ENCODE measurements at regions not wholly inside any gene's neighbourhood (a gene's known extent, or its start where the extent isn't known, plus 50 kb on each side); places are given as distances from the start of the nearest gene placed in this dataset.

DNA sequence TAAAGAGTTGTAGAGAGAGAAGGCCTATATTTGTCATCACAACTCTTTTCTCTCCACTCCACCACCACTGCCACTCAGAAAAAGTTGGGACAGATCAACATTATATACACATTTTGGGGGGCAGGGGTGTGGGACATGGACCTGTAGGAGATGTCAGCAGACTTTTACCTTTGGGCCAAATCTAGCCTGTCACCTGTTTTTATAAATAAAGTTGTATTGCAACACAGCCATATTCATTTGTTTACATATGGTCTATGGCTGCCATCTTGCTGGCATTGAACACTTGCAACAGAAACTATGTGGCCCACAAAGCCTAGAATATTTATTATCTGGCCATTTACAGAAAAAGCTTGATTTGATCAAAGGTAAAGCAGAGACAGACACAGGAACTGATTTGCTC lies 250.7 kb downstream of the BTG1 start:
- BruUV-seq (replicated peaks): no TSS peak

GRCh38 chr12:91893476-91893875 lies 252.2 kb downstream of the BTG1 start:
- H3K4me3 ChIP-seq (ENCODE audit: low read depth in 2 of 2, low read length in 2 of 2): no peak overlapping the region
- in situ Hi-C loops (cut with HindIII; ENCODE audit: low pct_unique_long_range_greater_than_20kb, low sequenced_read_pairs): no loop called here
- TF ChIP-seq SIN3A (IDR thresholded peaks at IDR 0.05; ENCODE audit: borderline replicate concordance, insufficient read depth, low read depth, low read length): no peak
- BruUV-seq (replicated peaks): no TSS peak
- no peaks in the 10 kb centered on the region for H3K4me1 ChIP-seq (ENCODE audit: control insufficient read depth, insufficient read depth, low read length)
- ATAC-seq (no peak), DNase-seq (ENCODE audit: low read depth, low spot score) (no peak)
- H3K36me3 ChIP-seq (ENCODE audit: control insufficient read depth, insufficient read depth, low read length): no peaks in the 10 kb centered on the region
- H3K9me3 ChIP-seq (ENCODE audit: control insufficient read depth, insufficient read depth, low read depth, low read length): no peaks in the 10 kb centered on the region
- H3K27me3 ChIP-seq (ENCODE audit: control insufficient read depth, insufficient read depth, low read length): no peaks in the 10 kb centered on the region; the same call in 1 of the 2 replicates
- ChIA-PET POLR2A (no interaction called here), CTCF (no interaction called here)
- H3K27ac ChIP-seq (ENCODE audit: low read length): no peak overlapping the region
- intact Hi-C loops (cut with micrococcal nuclease; ENCODE audit: unreplicated experiment): no loop called here

More for the DNA sequence above, 250.7 kb downstream of the BTG1 start:
- no peak overlapping the region for H3K4me3 ChIP-seq (ENCODE audit: low read depth in 2 of 2, low read length in 2 of 2)
- H3K4me1 ChIP-seq (ENCODE audit: control insufficient read depth, insufficient read depth, low read length): no peaks in the 10 kb centered on the region
- CTCF ChIA-PET: no interaction called here
- in situ Hi-C loops (cut with HindIII; ENCODE audit: low pct_unique_long_range_greater_than_20kb, low sequenced_read_pairs) (no loop called here), intact Hi-C loops (cut with micrococcal nuclease; ENCODE audit: unreplicated experiment) (no loop called here)
- ATAC-seq (no peak), DNase-seq (ENCODE audit: low read depth, low spot score) (no peak)
- no peaks in the 10 kb centered on the region; the same call in 1 of the 2 replicates for H3K27me3 ChIP-seq (ENCODE audit: control insufficient read depth, insufficient read depth, low read length)
- no peaks in the 10 kb centered on the region for H3K36me3 ChIP-seq (ENCODE audit: control insufficient read depth, insufficient read depth, low read length)
- POLR2A ChIA-PET: no interaction called here
- no peaks in the 10 kb centered on the region for H3K9me3 ChIP-seq (ENCODE audit: control insufficient read depth, insufficient read depth, low read depth, low read length)
- TF ChIP-seq, protein P1, sequence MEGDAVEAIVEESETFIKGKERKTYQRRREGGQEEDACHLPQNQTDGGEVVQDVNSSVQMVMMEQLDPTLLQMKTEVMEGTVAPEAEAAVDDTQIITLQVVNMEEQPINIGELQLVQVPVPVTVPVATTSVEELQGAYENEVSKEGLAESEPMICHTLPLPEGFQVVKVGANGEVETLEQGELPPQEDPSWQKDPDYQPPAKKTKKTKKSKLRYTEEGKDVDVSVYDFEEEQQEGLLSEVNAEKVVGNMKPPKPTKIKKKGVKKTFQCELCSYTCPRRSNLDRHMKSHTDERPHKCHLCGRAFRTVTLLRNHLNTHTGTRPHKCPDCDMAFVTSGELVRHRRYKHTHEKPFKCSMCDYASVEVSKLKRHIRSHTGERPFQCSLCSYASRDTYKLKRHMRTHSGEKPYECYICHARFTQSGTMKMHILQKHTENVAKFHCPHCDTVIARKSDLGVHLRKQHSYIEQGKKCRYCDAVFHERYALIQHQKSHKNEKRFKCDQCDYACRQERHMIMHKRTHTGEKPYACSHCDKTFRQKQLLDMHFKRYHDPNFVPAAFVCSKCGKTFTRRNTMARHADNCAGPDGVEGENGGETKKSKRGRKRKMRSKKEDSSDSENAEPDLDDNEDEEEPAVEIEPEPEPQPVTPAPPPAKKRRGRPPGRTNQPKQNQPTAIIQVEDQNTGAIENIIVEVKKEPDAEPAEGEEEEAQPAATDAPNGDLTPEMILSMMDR (IDR thresholded peaks at IDR 0.05): no peak
- H3K27ac ChIP-seq (ENCODE audit: low read length): no peak overlapping the region

DNA sequence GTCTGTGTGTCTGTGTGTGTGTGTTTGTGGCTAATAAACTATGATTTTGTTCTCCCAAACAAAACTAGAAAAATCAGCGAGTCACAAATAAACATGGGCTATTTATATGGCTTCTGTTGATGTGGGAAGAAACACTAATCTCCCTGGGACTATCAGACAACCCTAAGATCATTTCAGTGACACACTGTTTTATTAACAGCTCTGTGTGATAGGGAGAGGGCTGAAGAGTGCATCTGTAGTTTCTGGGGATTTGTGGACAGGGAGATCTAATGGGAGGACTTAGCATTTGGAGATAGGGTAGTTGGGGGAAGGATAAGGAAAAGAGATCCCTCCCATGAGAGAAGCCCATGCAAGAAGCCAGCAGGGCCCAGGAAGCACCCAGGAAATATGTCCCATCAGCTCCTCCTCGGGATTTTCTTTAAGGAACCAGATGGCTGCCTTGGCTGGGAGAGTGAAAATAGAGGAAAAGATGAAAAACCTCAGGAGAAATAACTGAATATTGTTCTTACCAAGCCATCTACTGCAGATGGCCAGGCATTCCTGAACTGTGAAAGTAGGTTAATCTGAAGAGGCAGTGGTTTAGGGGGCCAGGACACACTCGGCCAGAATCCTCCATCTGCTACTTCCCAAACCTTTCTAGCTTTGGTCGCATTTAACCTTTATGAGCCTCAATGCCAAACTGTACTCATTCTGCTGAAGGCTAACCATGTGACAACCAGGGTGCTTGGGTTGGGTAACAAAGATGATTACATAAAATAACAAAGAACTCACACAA lies 253.4 kb downstream of the BTG1 start:
- in situ Hi-C loops (cut with HindIII; ENCODE audit: low pct_unique_long_range_greater_than_20kb, low sequenced_read_pairs): no loop called here
- H3K27ac ChIP-seq (ENCODE audit: low read length): no peak overlapping the region
- no TSS peak for BruUV-seq (replicated peaks)

More for the DNA sequence above, 253.4 kb downstream of the BTG1 start:
- POLR2A ChIA-PET: no interaction called here
- no peak for ATAC-seq
- H3K27me3 ChIP-seq (ENCODE audit: control insufficient read depth, insufficient read depth, low read length): no peaks in the 10 kb centered on the region; the same call in 1 of the 2 replicates
- H3K36me3 ChIP-seq (ENCODE audit: control insufficient read depth, insufficient read depth, low read length): no peaks in the 10 kb centered on the region
- no peak overlapping the region for H3K4me3 ChIP-seq (ENCODE audit: low read depth in 2 of 2, low read length in 2 of 2)
- no peak for DNase-seq (ENCODE audit: low read depth, low spot score)
- TF ChIP-seq TCF7L2 (IDR thresholded peaks at IDR 0.05; ENCODE audit: low read depth, low read length) (no peak), SIN3A (IDR thresholded peaks at IDR 0.05; ENCODE audit: borderline replicate concordance, insufficient read depth, low read depth, low read length) (no peak), POLR2AphosphoS5 (IDR thresholded peaks at IDR 0.05; ENCODE audit: low read depth, low read length) (no peak)
- TF ChIP-seq, protein P1 (IDR thresholded peaks at IDR 0.05): no peak
- TF ChIP-seq, protein P2, sequence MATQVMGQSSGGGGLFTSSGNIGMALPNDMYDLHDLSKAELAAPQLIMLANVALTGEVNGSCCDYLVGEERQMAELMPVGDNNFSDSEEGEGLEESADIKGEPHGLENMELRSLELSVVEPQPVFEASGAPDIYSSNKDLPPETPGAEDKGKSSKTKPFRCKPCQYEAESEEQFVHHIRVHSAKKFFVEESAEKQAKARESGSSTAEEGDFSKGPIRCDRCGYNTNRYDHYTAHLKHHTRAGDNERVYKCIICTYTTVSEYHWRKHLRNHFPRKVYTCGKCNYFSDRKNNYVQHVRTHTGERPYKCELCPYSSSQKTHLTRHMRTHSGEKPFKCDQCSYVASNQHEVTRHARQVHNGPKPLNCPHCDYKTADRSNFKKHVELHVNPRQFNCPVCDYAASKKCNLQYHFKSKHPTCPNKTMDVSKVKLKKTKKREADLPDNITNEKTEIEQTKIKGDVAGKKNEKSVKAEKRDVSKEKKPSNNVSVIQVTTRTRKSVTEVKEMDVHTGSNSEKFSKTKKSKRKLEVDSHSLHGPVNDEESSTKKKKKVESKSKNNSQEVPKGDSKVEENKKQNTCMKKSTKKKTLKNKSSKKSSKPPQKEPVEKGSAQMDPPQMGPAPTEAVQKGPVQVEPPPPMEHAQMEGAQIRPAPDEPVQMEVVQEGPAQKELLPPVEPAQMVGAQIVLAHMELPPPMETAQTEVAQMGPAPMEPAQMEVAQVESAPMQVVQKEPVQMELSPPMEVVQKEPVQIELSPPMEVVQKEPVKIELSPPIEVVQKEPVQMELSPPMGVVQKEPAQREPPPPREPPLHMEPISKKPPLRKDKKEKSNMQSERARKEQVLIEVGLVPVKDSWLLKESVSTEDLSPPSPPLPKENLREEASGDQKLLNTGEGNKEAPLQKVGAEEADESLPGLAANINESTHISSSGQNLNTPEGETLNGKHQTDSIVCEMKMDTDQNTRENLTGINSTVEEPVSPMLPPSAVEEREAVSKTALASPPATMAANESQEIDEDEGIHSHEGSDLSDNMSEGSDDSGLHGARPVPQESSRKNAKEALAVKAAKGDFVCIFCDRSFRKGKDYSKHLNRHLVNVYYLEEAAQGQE (IDR thresholded peaks at IDR 0.05; ENCODE audit: insufficient read depth in 1 of 2, low read depth in 2 of 2, low read length in 1 of 2): no peak
- H3K4me1 ChIP-seq (ENCODE audit: control insufficient read depth, insufficient read depth, low read length): no peaks in the 10 kb centered on the region
- intact Hi-C loops (cut with micrococcal nuclease; ENCODE audit: unreplicated experiment): no loop called here
- CTCF ChIA-PET: no interaction called here
- H3K9me3 ChIP-seq (ENCODE audit: control insufficient read depth, insufficient read depth, low read depth, low read length): no peaks in the 10 kb centered on the region
